ENCODE measurements at regions not wholly inside any gene's neighbourhood (a gene's known extent, or its start where the extent isn't known, plus 50 kb on each side); places are given as distances from the start of the nearest gene placed in this dataset.
"Not testable (repeated sequence)": the region's sequence is repeated elsewhere in the genome, so short reads cannot be mapped to it uniquely, and the experiment has no call there.

- no peak for DNase-seq (ENCODE audit: low read depth in 1 of 2, low spot score in 1 of 2)
Observed at GRCh38 chr20:51129147-51129776, 106.4 kb upstream of the KCNG1 start.

- no peak for DNase-seq (ENCODE audit: low read depth in 1 of 2, low spot score in 1 of 2)
Observed at GRCh38 chr20:51128198-51128597, 105.3 kb upstream of the KCNG1 start.

- DNase-seq (ENCODE audit: low read depth in 1 of 2, low spot score in 1 of 2), result no peak
Observed at GRCh38 chr20:51127713-51128112, 104.8 kb upstream of the KCNG1 start.

GRCh38 chr20:51126337-51126736 is 103.4 kb upstream of the KCNG1 start:
- no peak for DNase-seq (ENCODE audit: low read depth in 1 of 2, low spot score in 1 of 2)

- no peak for DNase-seq (ENCODE audit: low read depth in 1 of 2, low spot score in 1 of 2)
Observed at GRCh38 chr20:51125780-51126179, 102.9 kb upstream of the KCNG1 start.

GRCh38 chr20:51125105-51125504 is 102.2 kb upstream of the KCNG1 start:
- DNase-seq (ENCODE audit: low read depth in 1 of 2, low spot score in 1 of 2), result no peak

GRCh38 chr20:51123887-51124286 is 101.0 kb upstream of the KCNG1 start:
- DNase-seq (ENCODE audit: low read depth in 1 of 2, low spot score in 1 of 2), result not testable (repeated sequence)

- no peak for DNase-seq (ENCODE audit: low read depth in 1 of 2, low spot score in 1 of 2)
Observed at GRCh38 chr20:51122931-51123658, 100.2 kb upstream of the KCNG1 start.

- DNase-seq (ENCODE audit: low read depth in 1 of 2, low spot score in 1 of 2), result no peak
Observed at GRCh38 chr20:51121901-51122412, 99.0 kb upstream of the KCNG1 start.

- DNase-seq (ENCODE audit: low read depth in 1 of 2, low spot score in 1 of 2), result no peak
Observed at GRCh38 chr20:51121272-51121671, 98.4 kb upstream of the KCNG1 start.

GRCh38 chr20:51120868-51121267 is 98.0 kb upstream of the KCNG1 start:
- no peak for DNase-seq (ENCODE audit: low read depth in 1 of 2, low spot score in 1 of 2)

- no peak for DNase-seq (ENCODE audit: low read depth in 1 of 2, low spot score in 1 of 2)
Observed at GRCh38 chr20:51120438-51120837, 97.5 kb upstream of the KCNG1 start.

- no peak for DNase-seq (ENCODE audit: low read depth in 1 of 2, low spot score in 1 of 2)
Observed at GRCh38 chr20:51119914-51120313, 97.0 kb upstream of the KCNG1 start.

GRCh38 chr20:51118985-51119527 is 96.1 kb upstream of the KCNG1 start:
- no peak for DNase-seq (ENCODE audit: low read depth in 1 of 2, low spot score in 1 of 2)

GRCh38 chr20:51118216-51118615 is 95.3 kb upstream of the KCNG1 start:
- no peak for DNase-seq (ENCODE audit: low read depth in 1 of 2, low spot score in 1 of 2)

GRCh38 chr20:51116765-51117686 is 94.1 kb upstream of the KCNG1 start:
- no peak for DNase-seq (ENCODE audit: low read depth in 1 of 2, low spot score in 1 of 2)

- no peak for DNase-seq (ENCODE audit: low read depth in 1 of 2, low spot score in 1 of 2)
Observed at GRCh38 chr20:51111290-51111689, 88.4 kb upstream of the KCNG1 start.

- DNase-seq (ENCODE audit: low read depth in 1 of 2, low spot score in 1 of 2), result no peak
Observed at GRCh38 chr20:51108638-51109363, 85.9 kb upstream of the KCNG1 start.

- DNase-seq (ENCODE audit: low read depth in 1 of 2, low spot score in 1 of 2), result no peak
Observed at GRCh38 chr20:51106011-51106410, 83.1 kb upstream of the KCNG1 start.

Data from stimulated activated CD4-positive, alpha-beta T cell treated with anti-CD3 and anti-CD28 coated beads, Interleukin-15, amount 100 ng/mL, for 1 hour (primary cell).